ENCODE measurements at regions not wholly inside any gene's neighbourhood (a gene's known extent, or its start where the extent isn't known, plus 50 kb on each side); places are given as distances from the start of the nearest gene placed in this dataset.
"Not testable (repeated sequence)": the region's sequence is repeated elsewhere in the genome, so short reads cannot be mapped to it uniquely, and the experiment has no call there.

DNA sequence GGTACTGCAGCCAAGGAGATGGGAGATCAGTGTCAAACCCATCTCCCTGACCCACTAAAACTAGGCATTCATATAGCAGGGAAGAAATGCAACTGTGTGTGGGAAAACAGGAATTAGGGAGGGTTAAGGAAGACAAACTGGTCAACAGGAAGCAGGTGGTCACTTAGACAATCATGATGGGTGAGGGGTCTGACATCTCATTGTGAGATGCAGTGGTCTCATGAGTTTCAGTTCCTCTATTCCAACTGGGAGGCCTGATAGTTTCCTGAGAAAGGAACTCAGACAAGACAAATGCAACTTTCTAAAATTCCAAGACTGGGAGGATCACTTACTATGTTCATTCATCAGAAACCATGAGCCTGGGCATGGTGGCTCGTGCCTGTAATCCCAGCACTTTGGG, 361.4 kb upstream of the C16orf82 start:
- H3K4me1 Mint-ChIP-seq (ENCODE audit: low read depth) = no peaks in the 10 kb centered on the region
- no peak for DNase-seq (ENCODE audit: low spot score)
- peaks cover 4% of the 10 kb centered on the region for H3K27me3 Mint-ChIP-seq (ENCODE audit: insufficient read depth)
- intact Hi-C loops (cut with micrococcal nuclease) = no loop called here
- H3K4me3 Mint-ChIP-seq = no peak overlapping the region
- H3K9me3 Mint-ChIP-seq = peaks cover 2% of the 10 kb centered on the region
- no peak overlapping the region for H3K27ac Mint-ChIP-seq
- no peaks in the 10 kb centered on the region for H3K36me3 Mint-ChIP-seq (ENCODE audit: low read depth)

GRCh38 chr16:26708428-26708827, 358.3 kb upstream of the C16orf82 start:
- Mint-ChIP-seq H3K27ac (no peak overlapping the region), H3K4me1 (ENCODE audit: low read depth) (no peaks in the 10 kb centered on the region), H3K9me3 (no peaks in the 10 kb centered on the region), H3K27me3 (ENCODE audit: insufficient read depth) (peaks cover 3% of the 10 kb centered on the region), H3K36me3 (ENCODE audit: low read depth) (no peaks in the 10 kb centered on the region), H3K4me3 (no peak overlapping the region)
- no peak for DNase-seq (ENCODE audit: low spot score)
- intact Hi-C loops (cut with micrococcal nuclease) = no loop called here

- H3K36me3 Mint-ChIP-seq (ENCODE audit: low read depth) = no peaks in the 10 kb centered on the region
- intact Hi-C loops (cut with micrococcal nuclease) = no loop called here
- H3K27me3 Mint-ChIP-seq (ENCODE audit: insufficient read depth) = peaks cover 1% of the 10 kb centered on the region
- no peak overlapping the region for H3K4me3 Mint-ChIP-seq
- H3K4me1 Mint-ChIP-seq (ENCODE audit: low read depth) = no peaks in the 10 kb centered on the region
- H3K9me3 Mint-ChIP-seq = no peaks in the 10 kb centered on the region
- no peak for DNase-seq (ENCODE audit: low spot score)
- H3K27ac Mint-ChIP-seq = no peak overlapping the region
Measured at GRCh38 chr16:26709175-26709574, 357.6 kb upstream of the C16orf82 start.

GRCh38 chr16:26709754-26710153, 357.0 kb upstream of the C16orf82 start:
- Mint-ChIP-seq H3K9me3 (no peaks in the 10 kb centered on the region), H3K36me3 (ENCODE audit: low read depth) (no peaks in the 10 kb centered on the region), H3K27ac (no peak overlapping the region), H3K27me3 (ENCODE audit: insufficient read depth) (peaks cover 1% of the 10 kb centered on the region), H3K4me3 (no peak overlapping the region), H3K4me1 (ENCODE audit: low read depth) (no peaks in the 10 kb centered on the region)
- intact Hi-C loops (cut with micrococcal nuclease) = no loop called here
- no peak for DNase-seq (ENCODE audit: low spot score)

DNA sequence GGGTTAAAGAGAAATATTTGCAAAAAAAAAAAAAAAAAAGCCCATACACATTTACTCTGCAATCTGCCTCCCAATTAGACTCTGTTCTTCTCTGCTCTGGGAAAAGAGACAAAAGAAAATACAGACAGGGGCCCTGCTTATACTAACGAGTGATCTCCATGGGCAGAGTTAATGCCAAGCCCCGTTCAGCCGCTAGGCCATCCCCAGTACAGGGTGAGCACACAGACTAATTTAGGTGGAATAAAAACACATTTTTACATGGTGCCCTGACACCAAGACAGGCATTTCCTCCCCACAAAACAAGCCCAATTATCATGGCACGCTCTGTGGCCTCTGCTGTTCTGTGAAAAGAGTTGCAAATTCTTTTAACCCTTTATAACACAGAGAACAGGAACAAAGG, 356.3 kb upstream of the C16orf82 start:
- Mint-ChIP-seq H3K4me3 (no peak overlapping the region), H3K36me3 (ENCODE audit: low read depth) (no peaks in the 10 kb centered on the region), H3K9me3 (no peaks in the 10 kb centered on the region), H3K4me1 (ENCODE audit: low read depth) (no peaks in the 10 kb centered on the region), H3K27ac (no peak overlapping the region), H3K27me3 (ENCODE audit: insufficient read depth) (peaks cover 1% of the 10 kb centered on the region)
- intact Hi-C loops (cut with micrococcal nuclease) = no loop called here
- no peak for DNase-seq (ENCODE audit: low spot score)

DNA sequence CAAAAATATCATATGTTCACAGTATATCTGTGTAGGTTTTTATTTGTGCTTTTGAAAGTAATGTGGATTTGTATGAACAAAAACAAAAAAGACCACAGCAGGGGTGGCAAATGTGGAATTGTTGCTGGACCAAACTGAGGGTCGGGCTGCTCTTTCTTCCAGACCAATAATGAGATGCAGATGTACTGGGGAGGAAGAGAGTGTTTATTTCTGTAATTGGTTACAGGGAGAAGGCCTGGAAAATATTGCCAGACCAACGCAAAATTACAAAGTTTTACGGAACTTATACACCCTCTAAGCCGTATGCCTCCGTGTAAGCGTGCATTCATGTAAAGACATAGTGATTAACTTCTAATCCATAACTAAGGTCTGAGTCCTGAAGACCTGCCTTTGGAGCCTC, 353.9 kb upstream of the C16orf82 start:
- peaks cover 1% of the 10 kb centered on the region for H3K27me3 Mint-ChIP-seq (ENCODE audit: insufficient read depth)
- intact Hi-C loops (cut with micrococcal nuclease) = no loop called here
- H3K36me3 Mint-ChIP-seq (ENCODE audit: low read depth) = no peaks in the 10 kb centered on the region
- H3K27ac Mint-ChIP-seq = no peak overlapping the region
- H3K9me3 Mint-ChIP-seq = no peaks in the 10 kb centered on the region
- H3K4me1 Mint-ChIP-seq (ENCODE audit: low read depth) = no peaks in the 10 kb centered on the region
- H3K4me3 Mint-ChIP-seq = no peak overlapping the region
- no peak for DNase-seq (ENCODE audit: low spot score)

DNA sequence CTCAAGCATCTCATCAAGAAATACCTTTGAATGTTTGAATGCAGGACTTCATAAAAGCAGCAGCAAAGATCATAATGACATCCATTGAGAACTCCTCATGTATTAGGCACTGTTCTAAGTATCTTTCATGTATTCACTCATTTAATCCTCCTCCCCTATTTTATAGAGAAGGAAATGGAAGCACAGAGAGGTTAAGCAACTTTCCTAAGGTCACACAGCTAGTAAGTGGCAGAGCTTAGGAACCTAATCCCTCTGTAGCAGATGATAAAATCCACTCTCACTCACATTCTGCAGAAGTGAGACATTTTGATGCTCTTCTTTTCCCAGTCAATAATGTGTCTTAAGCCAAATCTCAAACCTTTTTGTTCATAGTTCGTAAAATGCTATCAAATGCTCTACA, 350.8 kb upstream of the C16orf82 start:
- no peak for DNase-seq (ENCODE audit: low spot score)
- H3K4me1 Mint-ChIP-seq (ENCODE audit: low read depth) = no peaks in the 10 kb centered on the region
- H3K27ac Mint-ChIP-seq = no peak overlapping the region
- intact Hi-C loops (cut with micrococcal nuclease) = no loop called here
- H3K4me3 Mint-ChIP-seq = no peak overlapping the region
- H3K9me3 Mint-ChIP-seq = no peaks in the 10 kb centered on the region
- no peaks in the 10 kb centered on the region for H3K36me3 Mint-ChIP-seq (ENCODE audit: low read depth)
- H3K27me3 Mint-ChIP-seq (ENCODE audit: insufficient read depth) = no peaks in the 10 kb centered on the region

- H3K4me3 Mint-ChIP-seq = no peak overlapping the region
- no peaks in the 10 kb centered on the region for H3K4me1 Mint-ChIP-seq (ENCODE audit: low read depth)
- no peak for DNase-seq (ENCODE audit: low spot score)
- H3K27ac Mint-ChIP-seq = no peak overlapping the region
- H3K27me3 Mint-ChIP-seq (ENCODE audit: insufficient read depth) = no peaks in the 10 kb centered on the region
- H3K36me3 Mint-ChIP-seq (ENCODE audit: low read depth) = no peaks in the 10 kb centered on the region
- no peaks in the 10 kb centered on the region for H3K9me3 Mint-ChIP-seq
- intact Hi-C loops (cut with micrococcal nuclease) = no loop called here
Measured at GRCh38 chr16:26717826-26718225, 348.9 kb upstream of the C16orf82 start.

DNA sequence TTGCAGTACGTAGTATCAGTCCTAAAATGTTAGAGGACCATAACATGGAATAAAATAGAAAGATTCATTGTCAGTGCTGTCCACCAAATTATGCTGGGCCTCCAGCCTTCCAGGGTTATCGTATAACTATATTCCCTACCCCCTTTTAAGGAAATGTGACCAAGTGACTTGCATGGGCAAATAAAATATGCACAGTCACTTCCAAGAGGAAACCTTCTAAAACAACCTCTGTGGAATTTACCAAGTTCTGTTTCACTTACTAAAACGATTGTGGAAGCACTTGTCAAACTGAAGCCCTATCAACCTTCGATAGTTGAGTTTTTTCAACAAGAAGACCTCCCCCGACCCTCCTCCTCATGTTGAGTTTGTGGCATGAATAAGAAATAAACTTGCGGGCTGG, 345.4 kb upstream of the C16orf82 start:
- H3K9me3 Mint-ChIP-seq = no peaks in the 10 kb centered on the region
- peaks cover 2% of the 10 kb centered on the region for H3K27me3 Mint-ChIP-seq (ENCODE audit: insufficient read depth)
- H3K27ac Mint-ChIP-seq = no peak overlapping the region
- no peak for DNase-seq (ENCODE audit: low spot score)
- H3K4me3 Mint-ChIP-seq = no peak overlapping the region
- intact Hi-C loops (cut with micrococcal nuclease) = no loop called here
- H3K4me1 Mint-ChIP-seq (ENCODE audit: low read depth) = no peaks in the 10 kb centered on the region
- no peaks in the 10 kb centered on the region for H3K36me3 Mint-ChIP-seq (ENCODE audit: low read depth)

DNA sequence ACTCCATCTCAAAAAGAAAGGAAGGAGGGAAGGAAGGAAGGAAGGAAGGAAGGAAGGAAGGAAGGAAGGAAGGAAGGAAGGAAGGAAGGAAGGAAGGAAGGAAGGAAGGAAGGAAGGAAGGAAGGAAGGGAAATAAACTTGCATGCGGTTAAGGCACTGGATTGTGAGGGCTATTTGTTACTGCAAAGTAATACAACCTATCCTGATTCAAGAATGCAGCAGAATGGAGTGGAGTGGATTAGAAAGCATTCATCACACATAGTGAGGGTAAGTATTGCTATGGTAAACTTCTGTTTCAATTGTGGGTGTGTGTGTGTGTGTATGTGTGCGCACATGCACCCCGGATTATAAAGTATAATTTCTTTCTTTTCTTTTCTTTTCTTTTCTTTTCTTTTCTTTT, 344.8 kb upstream of the C16orf82 start:
- not testable (repeated sequence) for H3K9me3 Mint-ChIP-seq; H3K27me3 Mint-ChIP-seq (ENCODE audit: insufficient read depth)

GRCh38 chr16:26724189-26724588, 342.5 kb upstream of the C16orf82 start:
- no peak for DNase-seq (ENCODE audit: low spot score)
- Mint-ChIP-seq H3K36me3 (ENCODE audit: low read depth) (no peaks in the 10 kb centered on the region), H3K4me3 (no peak overlapping the region), H3K27me3 (ENCODE audit: insufficient read depth) (peaks cover 4% of the 10 kb centered on the region), H3K4me1 (ENCODE audit: low read depth) (no peaks in the 10 kb centered on the region), H3K9me3 (no peaks in the 10 kb centered on the region), H3K27ac (no peak overlapping the region)
- intact Hi-C loops (cut with micrococcal nuclease) = no loop called here

More for the DNA sequence above, 344.8 kb upstream of the C16orf82 start:
- DNase-seq (ENCODE audit: low spot score); H3K4me3 Mint-ChIP-seq; intact Hi-C loops (cut with micrococcal nuclease); H3K36me3 Mint-ChIP-seq (ENCODE audit: low read depth); H3K4me1 Mint-ChIP-seq (ENCODE audit: low read depth); H3K27ac Mint-ChIP-seq: not testable (repeated sequence)

DNA sequence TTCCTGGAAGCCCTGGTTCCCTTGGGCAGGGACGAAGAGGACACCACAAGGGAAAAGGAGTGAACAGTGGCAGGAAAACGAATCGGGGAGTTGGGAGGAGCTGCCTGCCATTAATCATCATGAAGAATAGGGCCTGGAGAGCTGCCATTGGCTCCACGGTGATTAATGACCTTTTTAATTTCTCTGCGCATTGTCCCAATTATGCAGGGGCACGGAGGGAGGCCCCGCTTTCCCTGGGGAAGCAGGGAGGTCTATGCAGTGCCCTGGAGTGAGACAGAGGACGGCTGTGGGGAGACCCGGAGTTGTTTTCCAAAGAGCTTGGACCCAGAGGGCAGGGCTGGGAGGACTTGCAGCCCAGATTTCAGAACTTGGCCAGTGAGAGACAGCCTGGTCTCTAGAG, 338.9 kb upstream of the C16orf82 start:
- DNase-seq (ENCODE audit: low spot score) = no peak
- H3K4me3 Mint-ChIP-seq = no peak overlapping the region
- H3K27me3 Mint-ChIP-seq (ENCODE audit: insufficient read depth) = peaks cover 6% of the 10 kb centered on the region
- intact Hi-C loops (cut with micrococcal nuclease) = no loop called here
- no peaks in the 10 kb centered on the region for H3K36me3 Mint-ChIP-seq (ENCODE audit: low read depth)
- H3K9me3 Mint-ChIP-seq = no peaks in the 10 kb centered on the region
- no peaks in the 10 kb centered on the region for H3K4me1 Mint-ChIP-seq (ENCODE audit: low read depth)
- H3K27ac Mint-ChIP-seq = no peak overlapping the region

DNA sequence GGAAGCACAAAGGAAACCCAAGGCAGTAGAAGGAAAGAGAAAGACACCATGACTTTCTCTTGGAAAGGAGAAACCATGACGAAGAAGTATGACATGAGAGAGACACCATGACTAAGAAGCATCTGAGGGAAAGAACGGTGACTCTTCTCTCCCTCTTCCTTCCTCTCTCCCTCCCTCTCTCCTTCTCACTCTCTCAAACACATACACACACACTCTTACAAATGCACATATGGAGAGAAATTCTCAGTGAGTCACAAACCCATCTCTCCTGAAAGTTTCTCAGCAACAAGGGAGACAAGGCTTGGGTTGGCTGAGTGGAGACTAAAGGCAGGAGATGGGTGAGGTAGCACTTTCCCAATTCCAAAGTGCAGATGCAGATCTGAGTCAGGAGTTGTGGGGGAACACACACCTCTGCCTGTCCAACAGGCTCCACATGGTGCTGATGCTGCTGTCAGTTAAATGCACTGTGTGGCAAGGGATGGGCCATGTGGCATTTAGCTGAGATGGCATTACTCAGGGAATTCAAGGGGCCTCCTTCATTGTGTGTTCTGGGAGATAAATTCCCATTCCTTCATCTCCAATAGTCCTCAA, 336.7 kb upstream of the C16orf82 start:
- Mint-ChIP-seq H3K36me3 (ENCODE audit: low read depth) (no peaks in the 10 kb centered on the region), H3K27ac (no peak overlapping the region), H3K4me1 (ENCODE audit: low read depth) (no peaks in the 10 kb centered on the region), H3K27me3 (ENCODE audit: insufficient read depth) (peaks cover 4% of the 10 kb centered on the region), H3K4me3 (no peak overlapping the region), H3K9me3 (no peaks in the 10 kb centered on the region)
- DNase-seq (ENCODE audit: low spot score) = no peak
- intact Hi-C loops (cut with micrococcal nuclease) = no loop called here

DNA sequence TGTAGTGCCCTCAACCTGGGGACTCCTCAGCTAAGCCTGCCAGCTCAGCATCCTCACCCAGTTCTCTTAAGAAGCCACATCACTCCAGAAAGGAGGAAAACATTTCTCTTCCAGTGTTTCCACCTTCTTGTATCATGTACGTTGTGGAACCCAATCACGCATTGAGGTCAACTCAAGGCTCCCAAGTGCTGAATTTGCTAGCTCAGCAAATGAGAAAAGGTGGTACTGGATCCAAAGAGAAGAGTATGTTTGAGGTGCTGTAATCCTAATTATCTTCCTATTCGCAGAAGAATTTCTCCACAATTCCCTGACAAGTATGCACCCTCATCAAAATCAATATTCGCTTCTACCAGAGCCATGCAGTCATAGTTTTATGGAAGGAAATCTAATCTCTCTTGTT, 335.0 kb upstream of the C16orf82 start:
- Mint-ChIP-seq H3K4me1 (ENCODE audit: low read depth) (no peaks in the 10 kb centered on the region), H3K27ac (no peak overlapping the region), H3K4me3 (no peak overlapping the region), H3K27me3 (ENCODE audit: insufficient read depth) (peaks cover 4% of the 10 kb centered on the region), H3K9me3 (no peaks in the 10 kb centered on the region), H3K36me3 (ENCODE audit: low read depth) (no peaks in the 10 kb centered on the region)
- intact Hi-C loops (cut with micrococcal nuclease) = no loop called here
- DNase-seq (ENCODE audit: low spot score) = no peak
